ENCODE measurements at regions not wholly inside any gene's neighbourhood (a gene's known extent, or its start where the extent isn't known, plus 50 kb on each side); places are given as distances from the start of the nearest gene placed in this dataset.

DNA sequence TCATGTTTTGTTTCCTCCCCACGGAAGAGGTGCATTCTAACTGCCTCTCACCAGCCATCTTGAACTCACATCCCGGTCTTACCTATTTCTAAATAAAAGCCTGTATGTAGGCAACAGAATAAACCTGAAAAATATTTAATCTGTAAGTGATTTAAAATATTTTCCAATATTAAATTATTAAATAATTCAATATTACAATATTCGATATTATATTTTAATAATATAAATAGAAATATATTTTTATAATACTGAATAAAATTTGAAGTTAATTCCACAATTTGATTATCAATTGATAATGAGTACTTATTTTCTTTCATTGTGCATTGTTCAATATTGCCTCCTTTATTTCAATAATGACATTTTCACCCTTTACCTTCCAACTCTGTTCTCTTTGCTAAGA, 404.4 kb downstream of the CYLC2 start:
- TF ChIP-seq, protein P1, sequence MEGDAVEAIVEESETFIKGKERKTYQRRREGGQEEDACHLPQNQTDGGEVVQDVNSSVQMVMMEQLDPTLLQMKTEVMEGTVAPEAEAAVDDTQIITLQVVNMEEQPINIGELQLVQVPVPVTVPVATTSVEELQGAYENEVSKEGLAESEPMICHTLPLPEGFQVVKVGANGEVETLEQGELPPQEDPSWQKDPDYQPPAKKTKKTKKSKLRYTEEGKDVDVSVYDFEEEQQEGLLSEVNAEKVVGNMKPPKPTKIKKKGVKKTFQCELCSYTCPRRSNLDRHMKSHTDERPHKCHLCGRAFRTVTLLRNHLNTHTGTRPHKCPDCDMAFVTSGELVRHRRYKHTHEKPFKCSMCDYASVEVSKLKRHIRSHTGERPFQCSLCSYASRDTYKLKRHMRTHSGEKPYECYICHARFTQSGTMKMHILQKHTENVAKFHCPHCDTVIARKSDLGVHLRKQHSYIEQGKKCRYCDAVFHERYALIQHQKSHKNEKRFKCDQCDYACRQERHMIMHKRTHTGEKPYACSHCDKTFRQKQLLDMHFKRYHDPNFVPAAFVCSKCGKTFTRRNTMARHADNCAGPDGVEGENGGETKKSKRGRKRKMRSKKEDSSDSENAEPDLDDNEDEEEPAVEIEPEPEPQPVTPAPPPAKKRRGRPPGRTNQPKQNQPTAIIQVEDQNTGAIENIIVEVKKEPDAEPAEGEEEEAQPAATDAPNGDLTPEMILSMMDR (IDR thresholded peaks at IDR 0.05; ENCODE audit: low read depth, low read length), result no peak
- no peak for TF ChIP-seq EZH2phosphoT487 (IDR thresholded peaks at IDR 0.05; ENCODE audit: low read depth)

Data from OCI-LY3 (cell line).